ENCODE measurements at regions not wholly inside any gene's neighbourhood (a gene's known extent, or its start where the extent isn't known, plus 50 kb on each side); places are given as distances from the start of the nearest gene placed in this dataset.

- Mint-ChIP-seq H3K27me3 (ENCODE audit: low read depth, poor library complexity) (peaks cover 7% of the 10 kb centered on the region), H3K27ac (no peak overlapping the region), H3K4me1 (no peaks in the 10 kb centered on the region), H3K9me3 (no peaks in the 10 kb centered on the region), H3K4me3 (no peak overlapping the region), H3K36me3 (ENCODE audit: low read depth) (no peaks in the 10 kb centered on the region)
- TF ChIP-seq, protein P1, sequence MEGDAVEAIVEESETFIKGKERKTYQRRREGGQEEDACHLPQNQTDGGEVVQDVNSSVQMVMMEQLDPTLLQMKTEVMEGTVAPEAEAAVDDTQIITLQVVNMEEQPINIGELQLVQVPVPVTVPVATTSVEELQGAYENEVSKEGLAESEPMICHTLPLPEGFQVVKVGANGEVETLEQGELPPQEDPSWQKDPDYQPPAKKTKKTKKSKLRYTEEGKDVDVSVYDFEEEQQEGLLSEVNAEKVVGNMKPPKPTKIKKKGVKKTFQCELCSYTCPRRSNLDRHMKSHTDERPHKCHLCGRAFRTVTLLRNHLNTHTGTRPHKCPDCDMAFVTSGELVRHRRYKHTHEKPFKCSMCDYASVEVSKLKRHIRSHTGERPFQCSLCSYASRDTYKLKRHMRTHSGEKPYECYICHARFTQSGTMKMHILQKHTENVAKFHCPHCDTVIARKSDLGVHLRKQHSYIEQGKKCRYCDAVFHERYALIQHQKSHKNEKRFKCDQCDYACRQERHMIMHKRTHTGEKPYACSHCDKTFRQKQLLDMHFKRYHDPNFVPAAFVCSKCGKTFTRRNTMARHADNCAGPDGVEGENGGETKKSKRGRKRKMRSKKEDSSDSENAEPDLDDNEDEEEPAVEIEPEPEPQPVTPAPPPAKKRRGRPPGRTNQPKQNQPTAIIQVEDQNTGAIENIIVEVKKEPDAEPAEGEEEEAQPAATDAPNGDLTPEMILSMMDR (IDR thresholded peaks at IDR 0.05) = no peak
- DNase-seq = no peak
These were observed 541.7 kb downstream of the MBD2 start for GRCh38 chr18:53682796-53683195.

DNA sequence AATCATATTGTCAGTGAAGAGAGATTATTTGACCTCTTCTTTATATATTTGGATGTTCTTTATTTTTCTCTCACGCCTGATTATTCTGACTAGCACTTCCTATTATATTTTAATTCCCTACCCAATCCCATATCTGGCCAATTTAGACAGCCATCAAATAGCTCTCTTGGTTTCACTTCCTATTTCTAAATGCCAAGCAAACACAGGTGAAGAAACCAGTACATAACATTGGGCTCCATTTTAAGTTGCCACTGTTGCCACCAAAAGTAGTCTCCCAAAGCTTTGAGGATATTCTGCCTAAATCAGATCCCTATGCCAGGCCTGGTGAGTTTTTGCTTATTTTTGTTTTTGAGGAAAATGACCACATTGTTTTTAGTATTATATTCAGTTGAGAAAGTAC is 547.0 kb downstream of the MBD2 start:
- DNase-seq = no peak
- peaks cover 3% of the 10 kb centered on the region for H3K27me3 Mint-ChIP-seq (ENCODE audit: low read depth, poor library complexity)
- H3K9me3 Mint-ChIP-seq = no peaks in the 10 kb centered on the region
- H3K4me3 Mint-ChIP-seq = no peak overlapping the region
- no peaks in the 10 kb centered on the region for H3K4me1 Mint-ChIP-seq
- TF ChIP-seq, protein P1 (IDR thresholded peaks at IDR 0.05) = no peak
- H3K27ac Mint-ChIP-seq = no peak overlapping the region
- H3K36me3 Mint-ChIP-seq (ENCODE audit: low read depth) = no peaks in the 10 kb centered on the region

DNA sequence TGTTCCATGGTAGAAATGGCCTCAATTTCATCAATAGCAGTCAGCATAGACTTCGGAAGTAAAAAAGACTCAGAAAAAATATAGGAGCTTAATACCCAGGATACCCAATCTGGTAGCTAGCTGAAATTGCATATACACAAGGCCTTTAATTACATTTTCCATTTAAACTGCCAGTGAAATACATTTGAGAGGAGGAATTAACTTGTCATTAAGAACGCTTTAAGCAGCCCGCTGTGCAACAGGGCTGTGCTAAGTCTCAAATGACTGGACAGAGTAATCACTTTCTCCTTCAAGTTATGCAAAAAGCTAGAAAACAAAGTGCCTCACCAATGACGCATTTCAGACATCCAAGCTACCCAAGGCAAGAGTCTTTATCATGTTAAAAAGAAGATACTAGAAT is 558.8 kb downstream of the MBD2 start:
- TF ChIP-seq, protein P1 (IDR thresholded peaks at IDR 0.05) = no peak
- no peak overlapping the region for H3K4me3 Mint-ChIP-seq

DNA sequence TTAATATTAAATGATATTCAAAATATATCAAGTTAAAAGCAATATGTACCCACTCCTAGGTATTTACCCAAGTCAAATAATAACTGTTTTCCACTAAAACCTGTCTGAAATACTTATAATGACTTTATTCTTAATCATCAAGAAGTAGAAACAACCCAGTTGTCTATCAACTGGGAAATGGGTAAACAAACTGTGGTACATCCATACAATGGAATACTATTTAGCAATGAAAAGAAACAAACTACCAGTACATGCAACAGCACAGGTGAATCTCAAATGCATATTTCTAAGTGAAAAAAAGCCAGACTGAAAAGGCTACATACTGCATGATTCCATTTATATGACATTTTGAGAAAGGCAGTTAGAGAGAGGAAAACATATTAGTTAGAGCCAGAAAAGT is 559.9 kb downstream of the MBD2 start:
- DNase-seq = no peak
- Mint-ChIP-seq H3K27me3 (ENCODE audit: low read depth, poor library complexity) (peaks cover 8% of the 10 kb centered on the region), H3K4me1 (no peaks in the 10 kb centered on the region), H3K36me3 (ENCODE audit: low read depth) (no peaks in the 10 kb centered on the region), H3K27ac (no peak overlapping the region), H3K4me3 (no peak overlapping the region), H3K9me3 (peaks cover 37% of the 10 kb centered on the region)
- TF ChIP-seq, protein P1 (IDR thresholded peaks at IDR 0.05) = no peak

More for the DNA sequence above, 558.8 kb downstream of the MBD2 start:
- no peak for DNase-seq
- Mint-ChIP-seq H3K4me1 (no peaks in the 10 kb centered on the region), H3K36me3 (ENCODE audit: low read depth) (no peaks in the 10 kb centered on the region), H3K27ac (no peak overlapping the region), H3K27me3 (ENCODE audit: low read depth, poor library complexity) (peaks cover 7% of the 10 kb centered on the region), H3K9me3 (peaks cover 37% of the 10 kb centered on the region)

DNA sequence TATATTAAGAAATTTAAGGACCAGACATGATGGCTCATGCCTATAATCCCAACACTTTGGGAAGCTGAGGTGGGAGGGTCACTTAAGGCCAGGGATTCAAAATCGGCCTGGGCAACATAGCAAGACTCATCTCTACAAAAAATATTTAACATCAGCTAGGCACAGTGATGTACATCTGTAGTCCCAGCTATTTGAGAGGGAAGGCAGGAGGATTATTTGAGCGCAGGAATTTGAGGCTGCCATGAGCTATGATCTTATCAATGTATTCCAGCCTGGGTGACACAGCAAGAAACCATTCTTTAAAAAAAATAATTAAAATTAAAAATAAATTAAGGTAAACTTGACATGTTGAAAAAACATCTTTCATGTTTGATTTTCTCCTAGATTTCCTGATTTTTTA is 564.2 kb downstream of the MBD2 start:
- DNase-seq = no peak
- no peak overlapping the region for H3K4me3 Mint-ChIP-seq
- H3K36me3 Mint-ChIP-seq (ENCODE audit: low read depth) = no peaks in the 10 kb centered on the region

GRCh38 chr18:53657257-53657656 is 567.2 kb downstream of the MBD2 start:
- TF ChIP-seq, protein P1 (IDR thresholded peaks at IDR 0.05) = no peak
- Mint-ChIP-seq H3K27ac (no peak overlapping the region), H3K9me3 (peaks cover 8% of the 10 kb centered on the region), H3K36me3 (ENCODE audit: low read depth) (no peaks in the 10 kb centered on the region), H3K4me3 (no peak overlapping the region), H3K27me3 (ENCODE audit: low read depth, poor library complexity) (peaks cover 8% of the 10 kb centered on the region), H3K4me1 (peaks cover 4% of the 10 kb centered on the region)
- no peak for DNase-seq

More for the DNA sequence above, 564.2 kb downstream of the MBD2 start:
- Mint-ChIP-seq H3K9me3 (peaks cover 35% of the 10 kb centered on the region), H3K27me3 (ENCODE audit: low read depth, poor library complexity) (peaks cover 8% of the 10 kb centered on the region), H3K4me1 (no peaks in the 10 kb centered on the region), H3K27ac (no peak overlapping the region)
- TF ChIP-seq, protein P1 (IDR thresholded peaks at IDR 0.05) = no peak

All from nephron progenitor cell (in vitro differentiated cells).